WTC11 (cell line): ENCODE measurements at regions not wholly inside any gene's neighbourhood (a gene's known extent, or its start where the extent isn't known, plus 50 kb on each side); places are given as distances from the start of the nearest gene placed in this dataset.

Experiments used
- ATAC-seq: fragments of 200-7000 bp; cut with Tn5 transposase; 2 replicates; pipeline ENCODE4 v1.10.0; 2021; ENCODE audit warnings: mild to moderate bottlenecking, moderate library complexity
- CTCF ChIA-PET: fragments of 300-600 bp; sonication (Branson Sonifier 250); formaldehyde crosslinking; loops from one replicate; lab custom pipeline; 2021; ENCODE audit warnings: antibody characterized with exemption; lab: Charles Lee
- POLR2A ChIA-PET: fragments of 350-600 bp; sonication (Branson Sonifier 250); formaldehyde crosslinking; loops from one replicate; lab custom pipeline; 2021; ENCODE audit warnings: antibody characterized with exemption; lab: Charles Lee
- DNase-seq: peaks from one replicate; pipeline ENCODE4 v3.0.0; 2021; ENCODE audit warnings: low spot score
- H3K27ac Mint-ChIP-seq: 2 replicates; pipeline ENCODE4 v1.8.0; 2021; ENCODE audit warnings: mixed read lengths
- H3K27me3 Mint-ChIP-seq: 2 replicates; pipeline ENCODE4 v1.8.0; 2021; ENCODE audit warnings: low read depth, mild to moderate bottlenecking, moderate library complexity, mixed read lengths
- H3K36me3 Mint-ChIP-seq: 2 replicates; pipeline ENCODE4 v1.8.0; 2021; ENCODE audit warnings: mixed read lengths
- H3K4me1 Mint-ChIP-seq: 2 replicates; pipeline ENCODE4 v1.8.0; 2022; ENCODE audit warnings: mixed read lengths
- H3K4me3 Mint-ChIP-seq: 2 replicates; pipeline ENCODE4 v1.8.0; 2021; ENCODE audit warnings: mild to moderate bottlenecking, moderate library complexity, mixed read lengths
- H3K9me3 Mint-ChIP-seq: 2 replicates; pipeline ENCODE4 v1.8.0; 2021; ENCODE audit warnings: mixed read lengths
- CDX4 ChIP-seq: fragments of 250-450 bp; sonication (Bioruptor Pico); IDR thresholded peaks from 2 replicates; pipeline ENCODE4 v1.9.0; 2021; ENCODE audit warnings: moderate library complexity, mild to moderate bottlenecking, inconsistent platforms, borderline replicate concordance
- CREM ChIP-seq: sonication (generic); formaldehyde crosslinking; IDR thresholded peaks from 2 replicates; pipeline ENCODE4 v1.8.1; 2022; ENCODE audit warnings: mild to moderate bottlenecking, missing genetic modification reagents, moderate library complexity
- FOXJ3 ChIP-seq: sonication (generic); formaldehyde crosslinking; IDR thresholded peaks from 2 replicates; pipeline ENCODE4 v1.9.0; 2021; ENCODE audit warnings: missing genetic modification reagents, mild to moderate bottlenecking, borderline replicate concordance
- GABPB1 ChIP-seq: sonication (generic); formaldehyde crosslinking; IDR thresholded peaks from 2 replicates; pipeline ENCODE4 v1.8.1; 2023; ENCODE audit warnings: mild to moderate bottlenecking, missing genetic modification reagents
- NFYB ChIP-seq: sonication (generic); formaldehyde crosslinking; conservative IDR thresholded peaks from 2 replicates; pipeline ENCODE4 v1.8.0; 2022; ENCODE audit warnings: low read depth, missing genetic modification reagents
- OVOL2 ChIP-seq: fragments of 250-450 bp; sonication (Bioruptor Pico); IDR thresholded peaks from 2 replicates; pipeline ENCODE4 v1.9.0; 2021; ENCODE audit warnings: mild to moderate bottlenecking, borderline replicate concordance
- PRDM15 ChIP-seq: sonication (generic); formaldehyde crosslinking; IDR thresholded peaks from 2 replicates; pipeline ENCODE4 v1.8.0; 2022; ENCODE audit warnings: missing genetic modification reagents
- PREB ChIP-seq: sonication (generic); formaldehyde crosslinking; IDR thresholded peaks from 2 replicates; pipeline ENCODE4 v1.8.1; 2022; ENCODE audit warnings: mild to moderate bottlenecking, missing genetic modification reagents, moderate library complexity, borderline replicate concordance
- SOX15 ChIP-seq: fragments of 250-450 bp; sonication (Bioruptor Pico); IDR thresholded peaks from 2 replicates; pipeline ENCODE4 v1.9.0; 2021; ENCODE audit warnings: mild to moderate bottlenecking
- SP1 ChIP-seq: sonication (generic); formaldehyde crosslinking; conservative IDR thresholded peaks from 2 replicates; pipeline ENCODE4 v1.8.1; 2022; ENCODE audit warnings: missing genetic modification reagents
- ZNF138 ChIP-seq: sonication (generic); formaldehyde crosslinking; conservative IDR thresholded peaks from 2 replicates; pipeline ENCODE4 v1.8.1; 2022; ENCODE audit warnings: mild to moderate bottlenecking, moderate library complexity, missing genetic modification reagents
- ZNF317 ChIP-seq: sonication (generic); formaldehyde crosslinking; IDR thresholded peaks from 2 replicates; pipeline ENCODE4 v1.8.1; 2023; ENCODE audit warnings: low read depth, mild to moderate bottlenecking, moderate library complexity, missing genetic modification reagents, borderline replicate concordance
- ZNF396 ChIP-seq: fragments of 250-450 bp; sonication (Bioruptor Pico); IDR thresholded peaks from 2 replicates; pipeline ENCODE4 v1.8.0; 2021; ENCODE audit warnings: mild to moderate bottlenecking, moderate library complexity, borderline replicate concordance
- TF ChIP-seq, protein P1 (sequence below): sonication (generic); formaldehyde crosslinking; IDR thresholded peaks from 2 replicates; pipeline ENCODE4 v1.8.1; 2023; ENCODE audit warnings: mild to moderate bottlenecking, missing genetic modification reagents, moderate library complexity
- TF ChIP-seq, protein P2 (sequence below): fragments of 200-600 bp; IDR thresholded peaks from 2 replicates; pipeline ENCODE4 v1.8.0; 2022; ENCODE audit warnings: antibody characterized with exemption
- TF ChIP-seq, protein P3 (sequence below): sonication (generic); formaldehyde crosslinking; IDR thresholded peaks from 2 replicates; pipeline ENCODE4 v1.8.1; 2023; ENCODE audit warnings: mild to moderate bottlenecking, moderate library complexity, missing genetic modification reagents
- TF ChIP-seq, protein P4 (sequence below): sonication (generic); formaldehyde crosslinking; IDR thresholded peaks from 2 replicates; pipeline ENCODE4 v1.8.0; 2022; ENCODE audit warnings: mild to moderate bottlenecking, missing genetic modification reagents
- TF ChIP-seq, protein P5 (sequence below): sonication (generic); formaldehyde crosslinking; IDR thresholded peaks from 2 replicates; pipeline ENCODE4 v1.8.0; 2022; ENCODE audit warnings: mild to moderate bottlenecking, missing genetic modification reagents
- TF ChIP-seq, protein P6 (sequence below): sonication (generic); formaldehyde crosslinking; IDR thresholded peaks from 2 replicates; pipeline ENCODE4 v1.8.1; 2023; ENCODE audit warnings: mild to moderate bottlenecking, missing genetic modification reagents

- ATAC-seq (no peak), DNase-seq (no peak)
- ChIA-PET POLR2A (no interaction called here), CTCF (no interaction called here)
- H3K4me3 Mint-ChIP-seq: no peak overlapping the region
- TF ChIP-seq SOX15 (CRISPR knock-in tag): no peak
- TF ChIP-seq, protein P1, sequence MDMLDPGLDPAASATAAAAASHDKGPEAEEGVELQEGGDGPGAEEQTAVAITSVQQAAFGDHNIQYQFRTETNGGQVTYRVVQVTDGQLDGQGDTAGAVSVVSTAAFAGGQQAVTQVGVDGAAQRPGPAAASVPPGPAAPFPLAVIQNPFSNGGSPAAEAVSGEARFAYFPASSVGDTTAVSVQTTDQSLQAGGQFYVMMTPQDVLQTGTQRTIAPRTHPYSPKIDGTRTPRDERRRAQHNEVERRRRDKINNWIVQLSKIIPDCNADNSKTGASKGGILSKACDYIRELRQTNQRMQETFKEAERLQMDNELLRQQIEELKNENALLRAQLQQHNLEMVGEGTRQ: no peak
- TF ChIP-seq, protein P2, sequence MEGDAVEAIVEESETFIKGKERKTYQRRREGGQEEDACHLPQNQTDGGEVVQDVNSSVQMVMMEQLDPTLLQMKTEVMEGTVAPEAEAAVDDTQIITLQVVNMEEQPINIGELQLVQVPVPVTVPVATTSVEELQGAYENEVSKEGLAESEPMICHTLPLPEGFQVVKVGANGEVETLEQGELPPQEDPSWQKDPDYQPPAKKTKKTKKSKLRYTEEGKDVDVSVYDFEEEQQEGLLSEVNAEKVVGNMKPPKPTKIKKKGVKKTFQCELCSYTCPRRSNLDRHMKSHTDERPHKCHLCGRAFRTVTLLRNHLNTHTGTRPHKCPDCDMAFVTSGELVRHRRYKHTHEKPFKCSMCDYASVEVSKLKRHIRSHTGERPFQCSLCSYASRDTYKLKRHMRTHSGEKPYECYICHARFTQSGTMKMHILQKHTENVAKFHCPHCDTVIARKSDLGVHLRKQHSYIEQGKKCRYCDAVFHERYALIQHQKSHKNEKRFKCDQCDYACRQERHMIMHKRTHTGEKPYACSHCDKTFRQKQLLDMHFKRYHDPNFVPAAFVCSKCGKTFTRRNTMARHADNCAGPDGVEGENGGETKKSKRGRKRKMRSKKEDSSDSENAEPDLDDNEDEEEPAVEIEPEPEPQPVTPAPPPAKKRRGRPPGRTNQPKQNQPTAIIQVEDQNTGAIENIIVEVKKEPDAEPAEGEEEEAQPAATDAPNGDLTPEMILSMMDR: no peak
- TF ChIP-seq CREM (CRISPR knock-in tag): no peak
- no peak for TF ChIP-seq ZNF317
- TF ChIP-seq ZNF396 (CRISPR knock-in tag): no peak
- no peak for TF ChIP-seq FOXJ3 (CRISPR knock-in tag)
- TF ChIP-seq PRDM15 (CRISPR knock-in tag): no peak
- no peak for TF ChIP-seq ZNF138
- TF ChIP-seq, protein P3, sequence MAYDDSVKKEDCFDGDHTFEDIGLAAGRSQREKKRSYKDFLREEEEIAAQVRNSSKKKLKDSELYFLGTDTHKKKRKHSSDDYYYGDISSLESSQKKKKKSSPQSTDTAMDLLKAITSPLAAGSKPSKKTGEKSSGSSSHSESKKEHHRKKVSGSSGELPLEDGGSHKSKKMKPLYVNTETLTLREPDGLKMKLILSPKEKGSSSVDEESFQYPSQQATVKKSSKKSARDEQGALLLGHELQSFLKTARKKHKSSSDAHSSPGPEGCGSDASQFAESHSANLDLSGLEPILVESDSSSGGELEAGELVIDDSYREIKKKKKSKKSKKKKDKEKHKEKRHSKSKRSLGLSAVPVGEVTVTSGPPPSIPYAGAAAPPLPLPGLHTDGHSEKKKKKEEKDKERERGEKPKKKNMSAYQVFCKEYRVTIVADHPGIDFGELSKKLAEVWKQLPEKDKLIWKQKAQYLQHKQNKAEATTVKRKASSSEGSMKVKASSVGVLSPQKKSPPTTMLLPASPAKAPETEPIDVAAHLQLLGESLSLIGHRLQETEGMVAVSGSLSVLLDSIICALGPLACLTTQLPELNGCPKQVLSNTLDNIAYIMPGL (CRISPR knock-in tag): no peak
- TF ChIP-seq NFYB (CRISPR knock-in tag): no peak
- no peak for TF ChIP-seq GABPB1 (CRISPR knock-in tag)
- TF ChIP-seq PREB (CRISPR knock-in tag): no peak
- peaks cover 11% of the 10 kb centered on the region for H3K4me1 Mint-ChIP-seq
- H3K27ac Mint-ChIP-seq: no peak overlapping the region
- H3K9me3 Mint-ChIP-seq: no peaks in the 10 kb centered on the region
- H3K36me3 Mint-ChIP-seq: no peaks in the 10 kb centered on the region
- H3K27me3 Mint-ChIP-seq: peaks cover 1% of the 10 kb centered on the region; the same call in 1 of the 2 replicates
Observed at GRCh38 chr13:111967572-111968201, 99.3 kb upstream of the SOX1 start.

DNA sequence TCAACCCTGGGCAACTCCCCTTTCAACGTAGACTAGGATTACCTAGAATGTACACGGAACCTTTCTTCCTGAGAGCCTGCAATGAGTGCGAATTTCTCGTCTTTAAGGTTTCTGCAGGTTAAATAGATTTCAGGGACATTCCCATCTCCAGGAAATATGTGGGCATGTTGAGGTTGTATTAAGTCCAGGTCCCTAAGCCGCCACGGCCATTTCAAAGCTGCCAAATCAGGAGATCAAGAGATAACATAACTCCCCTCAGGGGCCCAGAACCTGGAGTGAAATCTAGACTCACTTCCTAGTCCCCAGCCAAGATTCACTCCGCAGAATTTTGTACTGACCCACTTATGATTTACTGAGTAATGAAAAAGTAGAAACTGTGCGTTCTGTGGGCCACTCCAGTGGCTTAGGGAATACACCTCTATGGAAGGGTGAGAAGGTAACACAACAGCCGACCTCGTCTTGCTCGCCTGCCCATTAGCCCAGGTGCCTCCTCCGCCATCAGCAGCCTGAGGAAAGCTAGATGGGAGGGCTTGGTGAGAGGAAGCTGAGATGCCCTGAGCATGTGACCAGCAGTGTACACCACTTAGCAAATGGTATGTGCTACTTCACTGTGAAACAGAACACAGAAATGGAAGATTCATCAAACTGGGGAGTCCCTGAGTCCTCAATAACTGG is 98.5 kb upstream of the SOX1 start:
- DNase-seq: no peak
- Mint-ChIP-seq H3K9me3 (no peaks in the 10 kb centered on the region), H3K27ac (no peak overlapping the region), H3K4me1 (peaks cover 18% of the 10 kb centered on the region), H3K4me3 (no peak overlapping the region), H3K36me3 (no peaks in the 10 kb centered on the region), H3K27me3 (peaks cover 6% of the 10 kb centered on the region)
- ATAC-seq: no peak
- POLR2A ChIA-PET: no interaction called here
- CTCF ChIA-PET: no interaction called here
- TF ChIP-seq OVOL2 (CRISPR knock-in tag): no peak
- no peak for TF ChIP-seq CDX4 (CRISPR knock-in tag)
- TF ChIP-seq, protein P4, sequence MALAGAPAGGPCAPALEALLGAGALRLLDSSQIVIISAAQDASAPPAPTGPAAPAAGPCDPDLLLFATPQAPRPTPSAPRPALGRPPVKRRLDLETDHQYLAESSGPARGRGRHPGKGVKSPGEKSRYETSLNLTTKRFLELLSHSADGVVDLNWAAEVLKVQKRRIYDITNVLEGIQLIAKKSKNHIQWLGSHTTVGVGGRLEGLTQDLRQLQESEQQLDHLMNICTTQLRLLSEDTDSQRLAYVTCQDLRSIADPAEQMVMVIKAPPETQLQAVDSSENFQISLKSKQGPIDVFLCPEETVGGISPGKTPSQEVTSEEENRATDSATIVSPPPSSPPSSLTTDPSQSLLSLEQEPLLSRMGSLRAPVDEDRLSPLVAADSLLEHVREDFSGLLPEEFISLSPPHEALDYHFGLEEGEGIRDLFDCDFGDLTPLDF: no peak
- TF ChIP-seq, protein P5, sequence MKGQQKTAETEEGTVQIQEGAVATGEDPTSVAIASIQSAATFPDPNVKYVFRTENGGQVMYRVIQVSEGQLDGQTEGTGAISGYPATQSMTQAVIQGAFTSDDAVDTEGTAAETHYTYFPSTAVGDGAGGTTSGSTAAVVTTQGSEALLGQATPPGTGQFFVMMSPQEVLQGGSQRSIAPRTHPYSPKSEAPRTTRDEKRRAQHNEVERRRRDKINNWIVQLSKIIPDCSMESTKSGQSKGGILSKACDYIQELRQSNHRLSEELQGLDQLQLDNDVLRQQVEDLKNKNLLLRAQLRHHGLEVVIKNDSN: no peak
- no peak for TF ChIP-seq SP1 (CRISPR knock-in tag)
- TF ChIP-seq, protein P6, sequence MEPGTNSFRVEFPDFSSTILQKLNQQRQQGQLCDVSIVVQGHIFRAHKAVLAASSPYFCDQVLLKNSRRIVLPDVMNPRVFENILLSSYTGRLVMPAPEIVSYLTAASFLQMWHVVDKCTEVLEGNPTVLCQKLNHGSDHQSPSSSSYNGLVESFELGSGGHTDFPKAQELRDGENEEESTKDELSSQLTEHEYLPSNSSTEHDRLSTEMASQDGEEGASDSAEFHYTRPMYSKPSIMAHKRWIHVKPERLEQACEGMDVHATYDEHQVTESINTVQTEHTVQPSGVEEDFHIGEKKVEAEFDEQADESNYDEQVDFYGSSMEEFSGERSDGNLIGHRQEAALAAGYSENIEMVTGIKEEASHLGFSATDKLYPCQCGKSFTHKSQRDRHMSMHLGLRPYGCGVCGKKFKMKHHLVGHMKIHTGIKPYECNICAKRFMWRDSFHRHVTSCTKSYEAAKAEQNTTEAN (CRISPR knock-in tag): no peak
